WTC11 (cell line): ENCODE measurements at regions not wholly inside any gene's neighbourhood (a gene's known extent, or its start where the extent isn't known, plus 50 kb on each side); places are given as distances from the start of the nearest gene placed in this dataset.

Experiments
- ATAC-seq: fragments of 200-7000 bp; cut with Tn5 transposase; 2 replicates; pipeline ENCODE4 v1.10.0; 2021; ENCODE audit warnings: mild to moderate bottlenecking, moderate library complexity
- CTCF ChIA-PET: fragments of 300-600 bp; sonication (Branson Sonifier 250); formaldehyde crosslinking; loops from one replicate; lab custom pipeline; 2021; ENCODE audit warnings: antibody characterized with exemption; lab: Charles Lee
- POLR2A ChIA-PET: fragments of 350-600 bp; sonication (Branson Sonifier 250); formaldehyde crosslinking; loops from one replicate; lab custom pipeline; 2021; ENCODE audit warnings: antibody characterized with exemption; lab: Charles Lee
- DNase-seq: peaks from one replicate; pipeline ENCODE4 v3.0.0; 2021; ENCODE audit warnings: low spot score
- H3K27ac Mint-ChIP-seq: 2 replicates; pipeline ENCODE4 v1.8.0; 2021; ENCODE audit warnings: mixed read lengths
- H3K27me3 Mint-ChIP-seq: 2 replicates; pipeline ENCODE4 v1.8.0; 2021; ENCODE audit warnings: low read depth, mild to moderate bottlenecking, moderate library complexity, mixed read lengths
- H3K36me3 Mint-ChIP-seq: 2 replicates; pipeline ENCODE4 v1.8.0; 2021; ENCODE audit warnings: mixed read lengths
- H3K4me1 Mint-ChIP-seq: 2 replicates; pipeline ENCODE4 v1.8.0; 2022; ENCODE audit warnings: mixed read lengths
- H3K4me3 Mint-ChIP-seq: 2 replicates; pipeline ENCODE4 v1.8.0; 2021; ENCODE audit warnings: mild to moderate bottlenecking, moderate library complexity, mixed read lengths
- H3K9me3 Mint-ChIP-seq: 2 replicates; pipeline ENCODE4 v1.8.0; 2021; ENCODE audit warnings: mixed read lengths
- EMX1 ChIP-seq: fragments of 250-450 bp; sonication (Bioruptor Pico); IDR thresholded peaks from 2 replicates; pipeline ENCODE4 v1.8.0; 2021; ENCODE audit warnings: mild to moderate bottlenecking
- ETV6 ChIP-seq: sonication (generic); formaldehyde crosslinking; IDR thresholded peaks from 2 replicates; pipeline ENCODE4 v1.8.1; 2022; ENCODE audit warnings: mild to moderate bottlenecking, missing genetic modification reagents
- FOXK1 ChIP-seq: sonication (generic); formaldehyde crosslinking; IDR thresholded peaks from 2 replicates; pipeline ENCODE4 v1.8.0; 2022; ENCODE audit warnings: mild to moderate bottlenecking, moderate library complexity, missing genetic modification reagents
- PRRX2 ChIP-seq: fragments of 250-450 bp; sonication (Bioruptor Pico); IDR thresholded peaks from 2 replicates; pipeline ENCODE4 v1.8.0; 2021; ENCODE audit warnings: mild to moderate bottlenecking
- TCF7 ChIP-seq: sonication (generic); formaldehyde crosslinking; IDR thresholded peaks from 2 replicates; pipeline ENCODE4 v1.8.0; 2022; ENCODE audit warnings: mild to moderate bottlenecking, low read depth, missing genetic modification reagents, moderate library complexity
- TP53 ChIP-seq: sonication (generic); formaldehyde crosslinking; IDR thresholded peaks from 2 replicates; pipeline ENCODE4 v1.8.1; 2023; ENCODE audit warnings: mild to moderate bottlenecking, missing genetic modification reagents
- ZBTB21 ChIP-seq: sonication (generic); formaldehyde crosslinking; IDR thresholded peaks from 2 replicates; pipeline ENCODE4 v1.8.1; 2023; ENCODE audit warnings: mild to moderate bottlenecking, missing genetic modification reagents, borderline replicate concordance
- ZNF138 ChIP-seq: sonication (generic); formaldehyde crosslinking; conservative IDR thresholded peaks from 2 replicates; pipeline ENCODE4 v1.8.1; 2022; ENCODE audit warnings: mild to moderate bottlenecking, moderate library complexity, missing genetic modification reagents
- ZNF423 ChIP-seq: fragments of 250-450 bp; sonication (Bioruptor Pico); IDR thresholded peaks from 2 replicates; pipeline ENCODE4 v2.1.2; 2022; ENCODE audit warnings: mild to moderate bottlenecking, moderate library complexity
- TF ChIP-seq, protein P1 (sequence below): sonication (generic); formaldehyde crosslinking; IDR thresholded peaks from 2 replicates; pipeline ENCODE4 v1.8.1; 2022; ENCODE audit warnings: mild to moderate bottlenecking, missing genetic modification reagents, moderate library complexity, borderline replicate concordance
- TF ChIP-seq, protein P2 (sequence below): fragments of 250-450 bp; sonication (Bioruptor Pico); IDR thresholded peaks from 2 replicates; pipeline ENCODE4 v2.1.2; 2022; ENCODE audit warnings: mild to moderate bottlenecking, moderate library complexity
- TF ChIP-seq, protein P3 (sequence below): fragments of 200-600 bp; IDR thresholded peaks from 2 replicates; pipeline ENCODE4 v1.8.0; 2022; ENCODE audit warnings: antibody characterized with exemption
- TF ChIP-seq, protein P4 (sequence below): sonication (generic); formaldehyde crosslinking; IDR thresholded peaks from 2 replicates; pipeline ENCODE4 v1.8.1; 2022; ENCODE audit warnings: mild to moderate bottlenecking, moderate library complexity, missing genetic modification reagents

DNA sequence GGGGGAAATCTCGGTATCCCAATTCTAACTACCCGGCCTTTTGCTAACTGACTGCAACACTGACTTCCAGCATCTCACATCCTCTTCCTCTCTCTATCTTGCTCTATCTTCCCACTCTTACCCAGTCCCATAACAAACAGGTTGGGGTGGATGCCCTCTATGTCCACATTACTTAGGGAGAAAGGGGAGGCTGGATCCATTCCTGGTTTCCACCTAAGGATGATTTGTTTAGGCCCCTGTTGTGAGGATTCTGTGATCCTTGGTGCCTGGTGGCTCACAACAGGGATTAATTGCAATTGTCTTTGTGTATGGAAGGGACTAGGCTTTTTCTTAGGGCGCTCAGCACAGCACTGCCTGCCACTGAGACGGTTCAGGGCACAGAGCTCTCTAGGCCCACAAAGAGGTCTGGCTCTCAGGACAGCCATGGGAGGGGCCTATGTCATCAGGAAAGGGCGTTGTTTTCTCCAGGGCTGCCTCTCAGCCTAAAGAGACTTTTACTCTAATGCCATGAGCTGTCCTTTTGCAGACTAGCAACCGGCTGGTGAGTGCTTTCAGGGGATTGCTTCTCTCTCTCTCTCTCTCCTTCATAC is 612.1 kb upstream of the SALL1 start:
- DNase-seq (peak; percentile 46), ATAC-seq (peak; percentile 93)
- Mint-ChIP-seq H3K27ac (0 out of 2 replicates have a peak overlapping the region, but pooled peaks have one; percentile 72), H3K27me3 (peaks cover 2% of the 10 kb centered on the region), H3K36me3 (no peaks in the 10 kb centered on the region), H3K9me3 (no peaks in the 10 kb centered on the region), H3K4me1 (peaks cover 54% of the 10 kb centered on the region), H3K4me3 (no peak overlapping the region)
- CTCF ChIA-PET, result interaction anchor here (1.0 to 1.5 kb wide), 3 partner anchors 55 to 923 kb away, joined by 3 to 4 read pairs (median 3); no protein-coding TSS in a partner anchor
- TF ChIP-seq, protein P1, sequence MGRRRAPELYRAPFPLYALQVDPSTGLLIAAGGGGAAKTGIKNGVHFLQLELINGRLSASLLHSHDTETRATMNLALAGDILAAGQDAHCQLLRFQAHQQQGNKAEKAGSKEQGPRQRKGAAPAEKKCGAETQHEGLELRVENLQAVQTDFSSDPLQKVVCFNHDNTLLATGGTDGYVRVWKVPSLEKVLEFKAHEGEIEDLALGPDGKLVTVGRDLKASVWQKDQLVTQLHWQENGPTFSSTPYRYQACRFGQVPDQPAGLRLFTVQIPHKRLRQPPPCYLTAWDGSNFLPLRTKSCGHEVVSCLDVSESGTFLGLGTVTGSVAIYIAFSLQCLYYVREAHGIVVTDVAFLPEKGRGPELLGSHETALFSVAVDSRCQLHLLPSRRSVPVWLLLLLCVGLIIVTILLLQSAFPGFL (CRISPR knock-in tag), result no peak
- no peak for TF ChIP-seq ZBTB21
- TF ChIP-seq ZNF423, result peak; percentile 29; the same call in 1 of the 2 replicates
- TF ChIP-seq ZNF138 (CRISPR knock-in tag), result no peak
- POLR2A ChIA-PET, result no interaction called here

DNA sequence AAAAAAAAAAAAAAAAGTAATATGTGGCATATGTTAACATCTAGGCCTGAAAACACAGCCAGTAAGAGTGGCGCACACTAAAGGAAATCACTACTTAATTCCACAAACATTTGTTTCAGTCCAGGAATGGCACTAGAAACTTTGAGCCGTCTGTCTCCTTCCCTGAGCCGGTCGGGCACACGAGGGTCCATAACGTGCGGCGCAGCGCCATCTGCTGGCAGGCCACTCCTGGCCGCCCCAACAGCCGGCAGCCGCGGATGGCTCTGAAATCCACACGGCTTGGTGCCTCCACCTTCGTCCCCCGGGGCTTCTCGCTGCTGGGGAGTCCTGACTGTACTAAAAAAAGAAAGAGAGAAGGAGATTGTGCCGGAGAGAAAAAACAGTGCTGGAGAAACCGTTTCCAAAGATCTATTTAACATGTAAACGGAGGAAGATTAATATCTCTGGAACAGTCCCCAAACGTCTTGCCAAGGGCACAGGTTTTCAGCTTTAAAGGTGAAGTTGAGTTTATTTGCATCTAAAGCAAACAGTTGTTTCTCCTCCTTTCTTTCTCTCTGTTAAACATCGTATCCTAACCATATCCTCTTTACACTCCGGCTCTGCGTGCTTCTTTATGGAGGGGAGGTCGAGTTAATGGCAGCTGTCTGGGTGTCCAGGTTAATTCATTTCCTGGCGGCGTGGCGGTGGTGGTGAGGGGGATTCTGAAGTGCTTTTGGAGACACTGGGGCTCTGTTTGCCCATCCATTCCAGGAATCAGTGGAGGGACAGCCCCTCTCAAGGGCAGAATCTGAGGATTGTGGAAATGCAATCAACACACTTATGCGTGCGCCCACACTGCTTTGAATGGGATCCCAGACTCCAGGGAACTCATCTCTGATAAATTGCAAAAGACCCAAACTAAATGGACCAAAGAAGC is 611.3 kb upstream of the SALL1 start:
- no peaks in the 10 kb centered on the region for H3K36me3 Mint-ChIP-seq
- peak overlapping the region; percentile 47 for H3K4me3 Mint-ChIP-seq
- no peak overlapping the region for H3K27ac Mint-ChIP-seq
- peaks cover 62% of the 10 kb centered on the region for H3K4me1 Mint-ChIP-seq
- DNase-seq (peak; percentile 85), ATAC-seq (peak; percentile 71)
- TF ChIP-seq, protein P2, sequence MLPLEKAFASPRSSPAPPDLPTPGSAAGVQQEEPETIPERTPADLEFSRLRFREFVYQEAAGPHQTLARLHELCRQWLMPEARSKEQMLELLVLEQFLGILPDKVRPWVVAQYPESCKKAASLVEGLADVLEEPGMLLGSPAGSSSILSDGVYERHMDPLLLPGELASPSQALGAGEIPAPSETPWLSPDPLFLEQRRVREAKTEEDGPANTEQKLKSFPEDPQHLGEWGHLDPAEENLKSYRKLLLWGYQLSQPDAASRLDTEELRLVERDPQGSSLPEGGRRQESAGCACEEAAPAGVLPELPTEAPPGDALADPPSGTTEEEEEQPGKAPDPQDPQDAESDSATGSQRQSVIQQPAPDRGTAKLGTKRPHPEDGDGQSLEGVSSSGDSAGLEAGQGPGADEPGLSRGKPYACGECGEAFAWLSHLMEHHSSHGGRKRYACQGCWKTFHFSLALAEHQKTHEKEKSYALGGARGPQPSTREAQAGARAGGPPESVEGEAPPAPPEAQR (CRISPR knock-in tag), result no peak
- TF ChIP-seq, protein P3, sequence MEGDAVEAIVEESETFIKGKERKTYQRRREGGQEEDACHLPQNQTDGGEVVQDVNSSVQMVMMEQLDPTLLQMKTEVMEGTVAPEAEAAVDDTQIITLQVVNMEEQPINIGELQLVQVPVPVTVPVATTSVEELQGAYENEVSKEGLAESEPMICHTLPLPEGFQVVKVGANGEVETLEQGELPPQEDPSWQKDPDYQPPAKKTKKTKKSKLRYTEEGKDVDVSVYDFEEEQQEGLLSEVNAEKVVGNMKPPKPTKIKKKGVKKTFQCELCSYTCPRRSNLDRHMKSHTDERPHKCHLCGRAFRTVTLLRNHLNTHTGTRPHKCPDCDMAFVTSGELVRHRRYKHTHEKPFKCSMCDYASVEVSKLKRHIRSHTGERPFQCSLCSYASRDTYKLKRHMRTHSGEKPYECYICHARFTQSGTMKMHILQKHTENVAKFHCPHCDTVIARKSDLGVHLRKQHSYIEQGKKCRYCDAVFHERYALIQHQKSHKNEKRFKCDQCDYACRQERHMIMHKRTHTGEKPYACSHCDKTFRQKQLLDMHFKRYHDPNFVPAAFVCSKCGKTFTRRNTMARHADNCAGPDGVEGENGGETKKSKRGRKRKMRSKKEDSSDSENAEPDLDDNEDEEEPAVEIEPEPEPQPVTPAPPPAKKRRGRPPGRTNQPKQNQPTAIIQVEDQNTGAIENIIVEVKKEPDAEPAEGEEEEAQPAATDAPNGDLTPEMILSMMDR, result peak; percentile 89
- H3K9me3 Mint-ChIP-seq, result no peaks in the 10 kb centered on the region
- ChIA-PET CTCF (interaction anchor here (0.9 to 1.5 kb wide), 3 partner anchors 65 to 922 kb away, joined by 3 to 4 read pairs (median 3); no protein-coding TSS in a partner anchor), POLR2A (no interaction called here)
- H3K27me3 Mint-ChIP-seq, result peaks cover 2% of the 10 kb centered on the region

DNA sequence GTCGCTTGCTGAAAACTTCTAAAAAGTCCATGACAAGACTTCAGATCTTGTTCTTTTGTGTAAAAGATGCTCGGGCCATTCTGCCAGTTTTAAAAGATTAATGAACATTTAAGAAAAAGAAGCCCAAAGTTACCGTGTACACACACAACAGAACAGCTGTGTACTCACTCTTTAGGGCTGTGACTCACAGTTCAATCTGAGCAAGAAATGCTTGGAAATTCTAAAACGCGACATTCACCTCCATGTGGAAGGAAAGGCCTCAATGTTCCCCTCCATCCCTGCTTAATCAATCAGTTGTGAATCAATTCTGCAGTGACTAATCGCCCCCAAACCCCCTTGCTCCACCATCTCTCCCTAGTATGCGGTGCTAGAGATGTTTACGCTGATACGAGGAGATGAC is 609.9 kb upstream of the SALL1 start:
- ATAC-seq (no peak), DNase-seq (no peak)
- TF ChIP-seq, protein P4, sequence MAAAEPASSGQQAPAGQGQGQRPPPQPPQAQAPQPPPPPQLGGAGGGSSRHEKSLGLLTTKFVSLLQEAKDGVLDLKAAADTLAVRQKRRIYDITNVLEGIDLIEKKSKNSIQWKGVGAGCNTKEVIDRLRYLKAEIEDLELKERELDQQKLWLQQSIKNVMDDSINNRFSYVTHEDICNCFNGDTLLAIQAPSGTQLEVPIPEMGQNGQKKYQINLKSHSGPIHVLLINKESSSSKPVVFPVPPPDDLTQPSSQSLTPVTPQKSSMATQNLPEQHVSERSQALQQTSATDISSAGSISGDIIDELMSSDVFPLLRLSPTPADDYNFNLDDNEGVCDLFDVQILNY (CRISPR knock-in tag), result no peak
- no peak for TF ChIP-seq EMX1 (CRISPR knock-in tag)
- TF ChIP-seq PRRX2 (CRISPR knock-in tag), result no peak
- no peak for TF ChIP-seq FOXK1
- TF ChIP-seq TCF7 (CRISPR knock-in tag), result no peak
- no peak for TF ChIP-seq ETV6
- no peak for TF ChIP-seq TP53
- Mint-ChIP-seq H3K27me3 (no peaks in the 10 kb centered on the region; the same call in none of the 2 replicates), H3K4me1 (peaks cover 71% of the 10 kb centered on the region), H3K27ac (no peak overlapping the region), H3K9me3 (no peaks in the 10 kb centered on the region), H3K4me3 (no peak overlapping the region), H3K36me3 (no peaks in the 10 kb centered on the region)
- POLR2A ChIA-PET, result no interaction called here
- CTCF ChIA-PET, result no interaction called here
